Activated CD4-positive, CD25-positive, alpha-beta regulatory T cell treated with anti-CD3 and anti-CD28 coated beads, Interleukin-2, amount 50 U/mL, for 72 hours (primary cell): ENCODE measurements at regions not wholly inside any gene's neighbourhood (a gene's known extent, or its start where the extent isn't known, plus 50 kb on each side); places are given as distances from the start of the nearest gene placed in this dataset.

ENCODE experiments used
- DNase-seq: peaks from one replicate; pipeline ENCODE4 v3.0.0; 2021

- DNase-seq = no peak
These were observed 504.4 kb upstream of the NOX3 start for GRCh38 chr6:155959898-155960495.

DNA sequence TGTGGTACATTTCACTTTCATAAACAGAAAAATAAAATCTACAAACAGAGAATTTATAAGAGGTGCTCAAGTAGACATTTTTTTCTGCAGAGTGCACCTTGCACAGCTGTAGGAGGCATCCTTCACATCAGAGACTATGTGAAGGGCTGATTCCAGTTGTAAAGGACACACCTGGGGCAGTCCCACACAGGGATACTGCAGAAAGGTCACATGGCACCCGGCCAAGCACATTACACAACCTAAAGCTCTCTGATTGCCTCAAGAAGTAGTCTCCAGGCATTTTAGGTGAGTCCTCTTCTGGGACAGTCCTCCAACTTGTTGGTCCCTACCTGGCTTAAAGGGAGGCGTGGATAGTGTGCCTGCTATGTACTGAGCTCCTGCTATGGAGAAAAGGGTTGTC is 502.9 kb upstream of the NOX3 start:
- no peak for DNase-seq

DNA sequence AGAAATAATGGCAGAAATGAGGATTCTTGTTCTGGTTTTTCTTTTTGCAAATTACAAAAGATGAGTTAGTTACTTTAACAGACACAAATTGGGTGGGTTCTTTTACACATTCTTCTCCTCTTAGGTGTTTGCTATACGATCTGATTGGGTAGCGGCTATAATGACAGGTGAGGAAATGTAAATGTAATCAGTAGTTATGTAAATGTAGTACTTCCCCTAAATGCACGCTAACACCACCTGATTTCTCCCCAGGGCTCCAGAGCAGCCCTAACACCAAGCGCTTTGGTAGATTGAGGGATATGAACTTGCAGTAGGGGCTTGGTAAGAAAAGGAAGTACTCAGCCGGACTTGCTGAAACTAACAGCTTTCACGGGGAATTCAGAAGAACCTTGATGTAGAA is 499.4 kb upstream of the NOX3 start:
- no peak for DNase-seq

GRCh38 chr6:155954149-155954548 is 498.5 kb upstream of the NOX3 start:
- no peak for DNase-seq

DNA sequence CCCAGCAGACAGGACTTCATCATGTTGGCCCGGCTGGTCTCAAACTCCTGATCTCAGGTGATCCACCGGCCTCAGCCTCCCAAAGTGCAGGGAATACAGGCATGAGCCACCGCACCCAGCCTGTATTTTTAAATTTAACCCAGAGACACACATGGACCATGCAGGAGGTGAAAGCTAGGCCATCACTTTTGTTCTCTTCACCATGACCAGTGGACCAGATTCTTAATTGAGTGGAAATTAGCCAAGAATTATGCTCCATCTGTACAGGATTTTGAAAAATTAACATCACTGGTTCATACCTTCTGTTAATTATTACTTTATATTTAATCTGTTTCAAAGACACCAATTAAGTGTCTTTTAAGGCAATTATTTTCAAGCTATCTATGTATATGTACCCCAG is 493.6 kb upstream of the NOX3 start:
- DNase-seq = no peak

DNA sequence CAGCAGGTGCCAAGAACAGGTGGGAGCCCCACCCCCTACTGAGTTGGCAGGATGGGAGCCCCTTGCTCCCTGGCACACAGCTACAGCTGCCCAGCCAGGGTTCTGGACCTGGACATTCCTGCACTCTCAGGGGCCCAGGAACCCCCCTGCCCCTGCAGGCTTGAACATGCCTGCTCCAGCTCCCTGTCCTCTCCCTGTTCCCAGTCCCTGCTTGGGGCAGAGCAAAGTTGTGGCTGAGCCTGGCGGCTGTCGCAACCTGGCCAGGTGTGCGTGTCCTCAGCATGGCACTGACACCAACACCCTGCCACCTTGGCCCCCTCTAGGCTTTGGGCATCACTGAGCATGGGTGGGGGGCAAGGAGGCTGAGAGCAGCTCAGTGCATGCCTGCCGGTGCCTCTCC is 491.2 kb upstream of the NOX3 start:
- DNase-seq = no peak

DNA sequence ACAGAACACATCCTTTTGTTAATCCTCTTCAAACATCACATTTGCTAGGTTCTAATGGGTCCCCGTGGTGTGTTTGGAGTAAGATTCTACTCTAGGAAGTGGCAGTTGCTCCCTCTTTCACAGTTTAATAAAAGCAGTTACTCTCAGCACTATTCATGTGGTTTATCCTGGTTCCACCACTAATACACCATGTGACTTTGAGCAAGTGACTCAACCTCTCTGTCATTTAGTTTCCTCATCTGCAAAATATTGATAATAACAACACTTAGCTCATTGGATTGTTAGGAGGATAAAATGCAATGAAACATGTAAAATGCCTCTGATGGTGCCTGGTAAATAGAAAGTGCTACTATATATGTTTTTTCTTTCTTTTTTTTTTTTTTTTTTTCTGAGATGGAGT is 488.0 kb upstream of the NOX3 start:
- DNase-seq = no peak

DNA sequence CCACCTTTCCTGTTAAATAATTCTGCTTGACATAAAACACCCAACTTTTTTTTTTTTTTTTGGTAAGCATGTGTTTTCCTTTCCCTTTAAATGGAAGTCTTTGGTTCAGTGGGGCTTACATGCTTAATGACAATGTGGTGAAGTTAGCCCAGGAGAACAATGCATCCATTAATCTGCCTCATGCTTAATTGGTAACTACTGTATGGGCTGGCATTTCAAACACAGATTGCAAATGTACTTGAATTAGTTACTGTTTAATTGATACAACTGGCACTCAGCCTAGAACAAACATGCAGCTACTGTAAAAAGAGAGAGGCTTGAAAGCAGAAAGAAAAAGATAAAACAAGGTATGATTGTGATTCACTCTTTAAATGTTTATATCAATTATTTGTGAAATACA is 483.6 kb upstream of the NOX3 start:
- DNase-seq = no peak

GRCh38 chr6:155936551-155936950 is 480.9 kb upstream of the NOX3 start:
- no peak for DNase-seq

DNA sequence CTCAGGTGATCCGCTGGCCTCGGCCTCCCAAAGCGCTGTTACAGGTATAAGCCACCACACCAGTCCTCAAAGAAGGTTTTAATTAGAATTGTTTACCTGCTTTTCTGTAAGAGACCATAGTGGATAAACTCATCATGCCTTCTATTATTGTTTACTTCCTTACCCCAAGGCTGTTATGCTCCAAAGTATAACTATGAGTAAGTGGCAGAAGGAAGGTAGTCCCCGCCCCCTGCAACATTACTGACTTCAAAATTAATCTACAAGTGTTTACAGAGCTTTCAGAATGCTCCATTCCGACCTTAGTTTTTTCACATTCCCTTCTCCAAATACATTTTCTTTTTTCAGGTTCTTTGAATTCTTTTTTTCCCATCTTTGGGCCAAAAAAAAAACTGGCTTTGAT is 480.5 kb upstream of the NOX3 start:
- DNase-seq = no peak

GRCh38 chr6:155916846-155917624 is 461.4 kb upstream of the NOX3 start:
- DNase-seq = no peak

DNA sequence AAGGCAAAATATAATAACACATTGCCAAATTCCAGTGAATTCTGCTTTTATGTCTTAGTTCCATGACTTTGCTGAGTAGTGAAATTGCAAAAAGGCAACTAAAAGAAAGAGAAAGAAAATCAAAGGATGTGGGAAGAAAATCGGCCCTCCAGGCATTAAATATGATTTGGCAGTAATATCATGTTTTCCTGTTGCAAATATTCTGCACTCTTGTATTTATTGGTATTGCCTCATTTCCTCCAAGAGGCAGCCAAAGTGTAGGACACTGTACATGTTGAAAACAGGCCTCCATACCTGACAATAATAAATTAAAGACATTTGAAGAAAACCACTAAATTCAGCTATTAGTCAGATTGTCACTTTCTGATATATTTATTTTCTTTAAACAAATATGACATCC is 460.0 kb upstream of the NOX3 start:
- DNase-seq = no peak

GRCh38 chr6:155913816-155914215 is 458.2 kb upstream of the NOX3 start:
- no peak for DNase-seq

- no peak for DNase-seq
These were observed 454.1 kb upstream of the NOX3 start for GRCh38 chr6:155909710-155910109.

DNA sequence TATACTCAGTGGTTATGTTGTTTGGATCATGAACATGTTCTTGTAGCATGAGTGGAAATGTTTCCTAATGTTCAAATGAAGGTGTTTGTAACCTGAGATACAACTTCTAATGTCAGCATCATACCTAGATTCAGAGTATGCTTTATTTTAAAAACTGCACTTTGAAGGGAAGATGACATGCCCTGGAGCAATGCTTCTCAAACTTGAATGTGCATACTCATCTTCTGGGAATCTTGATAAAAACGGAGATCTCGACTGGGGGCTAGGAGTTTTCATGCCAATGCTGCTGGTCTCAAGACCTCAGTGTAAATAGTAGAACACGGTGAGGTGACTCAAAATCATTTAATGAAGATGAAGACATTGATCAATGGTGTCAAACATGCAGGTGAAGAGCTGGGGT is 440.0 kb upstream of the NOX3 start:
- DNase-seq = no peak

DNA sequence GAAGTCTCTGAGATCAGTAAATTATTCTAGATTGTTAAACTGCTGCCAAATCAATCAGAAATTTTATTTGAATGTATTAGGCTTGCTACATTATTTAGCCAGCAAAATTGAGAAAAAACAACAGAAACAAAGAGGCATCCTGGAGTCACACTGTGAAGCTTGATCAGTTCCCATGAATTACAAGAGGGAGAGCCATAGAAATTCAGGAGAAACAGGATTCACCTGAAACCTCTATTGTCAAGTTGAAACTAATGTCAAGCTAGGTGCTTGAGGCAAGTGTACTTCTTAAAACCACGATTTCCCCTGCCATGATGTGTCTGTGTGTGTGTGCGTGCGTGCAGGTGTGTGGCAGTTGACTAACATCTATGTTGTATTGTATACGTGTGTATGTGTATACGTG is 439.1 kb upstream of the NOX3 start:
- DNase-seq = no peak

DNA sequence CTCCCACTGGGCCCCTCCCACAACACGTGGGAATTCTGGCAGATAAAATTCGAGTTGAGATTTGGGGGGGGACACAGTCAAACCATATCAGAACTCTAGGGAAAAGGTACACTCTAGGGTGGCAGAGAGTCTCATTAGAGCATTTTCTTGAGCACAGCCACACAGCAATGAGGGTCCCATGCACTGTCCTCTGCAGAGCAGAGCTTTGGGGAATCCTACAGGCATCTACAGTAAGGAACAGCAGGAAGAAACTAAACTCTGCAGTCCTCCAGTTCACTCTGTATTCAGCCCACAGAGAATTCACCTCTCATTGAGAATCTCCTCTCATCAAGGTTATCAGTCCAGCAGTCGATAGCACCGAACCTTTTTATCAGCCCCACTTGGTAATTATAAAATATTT is 438.6 kb upstream of the NOX3 start:
- DNase-seq = no peak

- DNase-seq = no peak
These were observed 434.8 kb upstream of the NOX3 start for GRCh38 chr6:155890409-155890808.

GRCh38 chr6:155889410-155889809 is 433.8 kb upstream of the NOX3 start:
- DNase-seq = no peak

DNA sequence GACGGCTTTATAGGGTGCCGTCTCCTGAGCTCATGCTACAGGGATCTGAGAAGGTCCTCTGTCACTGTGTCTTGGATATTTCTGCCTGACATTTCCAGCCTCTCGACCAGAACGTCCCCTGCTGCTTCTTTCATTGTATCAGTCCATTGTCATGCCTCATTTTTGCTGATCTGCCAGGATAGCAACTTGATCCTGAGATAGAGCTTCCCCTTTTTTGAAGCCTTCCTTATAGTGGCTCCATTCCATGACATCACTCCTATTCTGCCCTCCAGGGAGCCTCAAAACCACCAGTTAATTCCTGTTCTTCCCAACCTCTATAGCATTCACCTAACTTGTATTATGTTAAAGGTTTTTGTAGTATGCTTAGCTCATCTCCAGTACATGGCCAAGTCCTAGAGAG is 431.8 kb upstream of the NOX3 start:
- DNase-seq = no peak

- no peak for DNase-seq
These were observed 428.1 kb upstream of the NOX3 start for GRCh38 chr6:155883741-155884140.

DNA sequence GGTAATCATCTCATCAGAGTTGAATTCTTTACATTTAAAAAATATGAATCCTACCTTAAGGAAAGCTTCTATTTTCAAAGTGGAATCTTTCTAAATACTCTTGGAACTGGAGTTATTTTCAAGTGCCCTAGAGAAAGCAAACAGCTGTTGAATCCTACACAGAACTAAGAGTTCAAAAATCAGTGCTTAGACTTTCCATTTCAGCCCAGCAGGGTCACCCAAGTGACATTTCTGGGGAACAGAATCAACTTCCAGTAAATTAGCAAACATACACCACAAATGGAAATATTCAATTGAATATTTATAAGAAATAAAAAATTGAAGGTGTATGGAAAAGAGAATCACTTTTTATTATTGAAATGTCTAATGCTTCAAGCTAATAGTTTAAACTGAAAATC is 427.7 kb upstream of the NOX3 start:
- no peak for DNase-seq

GRCh38 chr6:155882527-155883333 is 427.1 kb upstream of the NOX3 start:
- no peak for DNase-seq

GRCh38 chr6:155881826-155882526 is 426.3 kb upstream of the NOX3 start:
- no peak for DNase-seq
